Stimulated activated naive CD8-positive, alpha-beta T cell treated with anti-CD3 and anti-CD28 coated beads, Interleukin-15, Interleukin-2, amounts not matched to agents 100 U/mL and 50 U/mL, for 24 hours (primary cell): ENCODE measurements at regions not wholly inside any gene's neighbourhood (a gene's known extent, or its start where the extent isn't known, plus 50 kb on each side); places are given as distances from the start of the nearest gene placed in this dataset.
A peak's percentile ranks its signal among the peaks of the same experiment; 100 is the strongest.
"Not testable (repeated sequence)": the region's sequence is repeated elsewhere in the genome, so short reads cannot be mapped to it uniquely, and the experiment has no call there.

ENCODE experiments used
- ATAC-seq: fragments of 150-1000 bp; cut with Tn5 transposase; one replicate; pipeline ENCODE4 v1.10.0; 2021
- DNase-seq: peaks from one replicate; pipeline ENCODE4 v3.0.0; 2021

- DNase-seq, result peak; percentile 1
- not testable (repeated sequence) for ATAC-seq
These were observed 122.2 kb upstream of the SERF1A start for GRCh38 chr5:70778240-70778639.
